ENCODE measurements at regions not wholly inside any gene's neighbourhood (a gene's known extent, or its start where the extent isn't known, plus 50 kb on each side); places are given as distances from the start of the nearest gene placed in this dataset.

DNA sequence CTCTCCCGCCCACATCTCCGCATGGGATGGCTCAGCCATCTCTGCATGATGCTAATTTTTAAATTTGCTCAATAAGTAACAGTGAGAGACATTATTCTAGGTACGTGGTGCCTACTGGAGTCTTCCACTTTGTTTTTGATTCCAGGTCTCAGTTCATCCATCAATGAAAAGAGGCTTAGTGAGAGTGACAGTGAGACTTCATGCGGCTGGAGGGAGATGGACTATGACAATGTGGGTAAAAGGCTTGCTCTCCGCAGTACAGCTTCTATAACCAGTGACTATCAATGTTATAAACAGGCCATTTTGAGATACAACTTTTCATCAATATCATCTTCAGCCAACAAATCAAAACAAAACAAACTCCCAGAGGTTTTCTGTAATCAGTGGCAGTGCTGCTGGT is 563.4 kb upstream of the MKI67 start:
- no peak for DNase-seq

- no peak for DNase-seq
Observed at GRCh38 chr10:128693493-128694131, 567.4 kb upstream of the MKI67 start.

- no peak for DNase-seq
Observed at GRCh38 chr10:128694168-128694850, 568.1 kb upstream of the MKI67 start.

GRCh38 chr10:128694851-128695725 is 568.9 kb upstream of the MKI67 start:
- DNase-seq = no peak

DNA sequence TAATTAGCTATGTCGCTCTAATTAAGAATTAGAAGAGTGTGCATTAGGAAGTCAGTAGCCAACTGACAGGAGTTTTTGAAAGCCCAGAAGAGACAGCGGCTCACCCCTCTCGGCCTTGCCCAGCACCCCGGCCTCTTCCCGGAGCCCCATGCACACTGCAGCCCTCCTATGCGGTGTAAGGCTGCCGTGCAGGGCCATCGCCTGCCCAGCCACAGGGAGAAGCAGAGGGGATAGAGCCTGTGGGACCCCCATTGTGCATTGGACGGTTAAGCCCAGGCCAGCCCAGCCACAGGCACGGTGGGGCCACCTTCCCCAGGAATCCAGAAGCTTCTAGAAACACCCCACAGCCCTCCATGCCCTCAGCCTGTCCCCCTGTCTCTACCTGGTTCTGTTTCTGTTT is 569.7 kb upstream of the MKI67 start:
- no peak for DNase-seq

- DNase-seq = no peak
Observed at GRCh38 chr10:128697437-128697836, 571.2 kb upstream of the MKI67 start.

DNA sequence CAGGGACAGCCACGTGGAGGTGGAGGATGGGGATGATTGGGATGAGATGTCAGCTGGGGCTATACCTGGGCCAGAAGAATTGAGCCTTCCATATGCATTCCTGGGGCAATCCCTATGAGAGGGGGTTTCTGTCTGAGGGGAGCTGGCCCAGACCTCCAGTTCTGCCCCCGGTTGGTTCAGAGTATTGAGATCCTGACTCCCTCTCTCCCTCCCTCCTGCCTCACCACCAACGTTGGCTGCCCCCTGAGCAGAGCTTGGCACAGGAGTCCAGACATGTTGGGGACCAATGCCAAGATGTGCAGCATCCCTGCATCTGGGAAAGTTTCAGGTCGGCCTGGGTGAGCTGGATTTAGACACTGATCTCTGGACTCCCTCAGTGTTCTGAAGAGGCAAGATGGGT is 575.2 kb upstream of the MKI67 start:
- no peak for DNase-seq

DNA sequence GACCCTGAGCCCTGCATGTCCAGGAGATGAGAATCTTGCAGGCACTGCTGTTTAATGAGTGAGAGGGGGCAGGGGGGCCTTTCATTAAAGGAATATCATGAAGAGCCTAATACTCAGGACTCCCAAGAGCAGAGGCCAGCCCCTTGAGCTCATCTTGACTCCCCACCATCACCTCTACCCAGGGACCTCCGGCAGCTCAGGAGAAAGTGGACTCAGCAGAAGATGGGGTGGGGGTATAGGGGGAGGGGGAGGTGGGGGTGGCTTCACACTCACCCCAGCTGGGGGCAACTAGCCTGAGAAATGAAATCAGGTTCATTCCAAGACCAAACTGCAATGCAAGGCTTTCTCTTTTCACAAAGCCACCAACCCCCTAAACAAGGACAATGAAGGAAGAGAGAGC is 575.6 kb upstream of the MKI67 start:
- no peak for DNase-seq

GRCh38 chr10:128704716-128705115 is 578.5 kb upstream of the MKI67 start:
- no peak for DNase-seq

DNA sequence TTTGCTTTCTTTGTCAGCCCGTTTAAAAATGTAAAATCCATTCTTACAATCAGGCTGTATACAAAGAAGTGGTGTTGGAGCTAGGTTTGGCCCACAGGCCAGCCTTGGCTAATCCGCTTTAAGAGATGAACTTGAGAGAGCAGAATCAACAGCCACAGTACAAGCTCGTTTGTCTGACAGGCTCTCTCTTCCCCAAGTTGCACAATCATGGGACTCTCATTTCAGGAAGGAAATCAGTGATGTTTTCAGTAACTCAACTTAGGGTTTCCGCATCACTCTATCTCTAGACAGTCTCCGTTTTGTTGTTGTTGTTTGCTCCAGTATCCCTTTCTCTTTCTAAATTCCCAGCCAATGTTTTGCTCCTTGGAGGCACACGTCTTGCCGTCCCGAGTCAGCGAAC is 582.0 kb upstream of the MKI67 start:
- no peak for DNase-seq

DNA sequence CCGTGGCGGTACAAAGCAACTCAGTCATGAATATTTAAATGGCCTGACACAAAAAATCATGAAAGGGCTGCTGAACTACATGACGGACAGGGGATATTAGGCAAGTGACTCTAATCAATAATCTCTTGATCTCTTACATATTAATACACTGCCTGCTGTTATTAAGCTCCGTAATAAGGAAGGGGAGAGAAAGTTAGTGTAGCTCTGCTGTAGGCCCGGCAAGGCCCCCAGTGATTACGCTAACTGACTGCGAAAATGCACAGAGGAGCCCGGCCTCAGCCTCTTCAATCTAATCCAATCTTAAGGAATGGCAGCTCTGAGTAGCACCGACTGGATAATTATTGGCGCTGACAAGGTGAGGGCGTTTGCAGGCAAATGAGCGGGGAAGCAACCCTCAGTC is 583.5 kb upstream of the MKI67 start:
- no peak for DNase-seq

- DNase-seq = no peak
Observed at GRCh38 chr10:128710098-128710797, 584.0 kb upstream of the MKI67 start.

DNA sequence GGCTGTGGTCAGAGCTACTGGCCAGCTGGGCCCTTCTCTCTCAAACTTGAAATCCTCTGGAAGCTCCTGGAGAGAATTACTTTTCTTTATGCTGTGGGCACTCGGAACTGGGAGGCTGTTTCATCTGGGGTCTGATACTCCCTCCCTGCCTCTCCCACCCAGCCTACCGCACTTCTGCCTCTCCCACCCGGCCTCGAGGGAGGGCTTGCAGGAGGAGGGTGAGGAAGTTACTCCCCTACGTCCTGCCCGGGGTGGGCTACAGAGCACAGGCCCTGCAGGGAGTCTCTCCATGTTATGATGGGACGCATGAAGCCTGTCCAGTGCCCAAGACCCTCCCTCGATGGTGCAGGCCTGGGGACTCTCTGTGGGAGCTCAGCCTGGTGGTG is 584.6 kb upstream of the MKI67 start:
- no peak for DNase-seq

GRCh38 chr10:128711806-128712205 is 585.6 kb upstream of the MKI67 start:
- no peak for DNase-seq

DNA sequence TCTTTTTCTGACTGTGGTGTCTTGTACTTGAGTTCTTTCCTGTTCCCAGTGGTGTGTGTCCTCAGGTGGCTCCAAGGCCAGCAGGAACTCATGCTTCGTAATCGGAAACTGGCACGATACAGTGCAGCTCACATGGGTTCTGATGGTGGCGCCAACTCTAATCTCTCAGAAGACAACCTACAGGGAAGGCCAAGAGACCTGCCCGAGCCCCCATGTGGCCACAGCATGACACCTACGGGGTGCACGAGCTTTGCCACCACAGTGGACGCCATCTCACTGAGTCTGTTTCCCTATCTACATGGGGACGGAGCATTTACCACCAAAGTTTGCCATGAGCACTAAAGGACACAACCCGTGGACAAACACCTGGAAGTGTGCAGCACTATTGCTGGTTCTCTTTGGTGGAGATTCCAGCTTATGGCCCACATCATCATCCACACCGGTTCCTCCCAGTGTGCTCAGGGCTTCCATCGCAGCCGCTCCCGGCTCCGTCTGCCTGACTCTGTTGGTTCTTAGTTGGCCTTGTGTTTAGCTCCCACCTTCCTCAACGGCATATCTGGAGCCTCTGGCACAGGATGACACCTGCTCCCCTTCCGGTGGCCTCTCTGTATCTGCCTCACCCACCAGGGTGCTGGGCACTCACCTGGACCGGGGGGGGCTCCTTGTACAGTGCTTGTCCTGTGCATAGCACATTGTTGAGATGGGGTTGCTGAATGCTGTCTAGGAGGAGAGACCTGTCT is 586.6 kb upstream of the MKI67 start:
- no peak for DNase-seq

GRCh38 chr10:128713471-128713870 is 587.2 kb upstream of the MKI67 start:
- DNase-seq = no peak

- no peak for DNase-seq
Observed at GRCh38 chr10:128713874-128714570, 587.8 kb upstream of the MKI67 start.

GRCh38 chr10:128714644-128715415 is 588.6 kb upstream of the MKI67 start:
- no peak for DNase-seq

DNA sequence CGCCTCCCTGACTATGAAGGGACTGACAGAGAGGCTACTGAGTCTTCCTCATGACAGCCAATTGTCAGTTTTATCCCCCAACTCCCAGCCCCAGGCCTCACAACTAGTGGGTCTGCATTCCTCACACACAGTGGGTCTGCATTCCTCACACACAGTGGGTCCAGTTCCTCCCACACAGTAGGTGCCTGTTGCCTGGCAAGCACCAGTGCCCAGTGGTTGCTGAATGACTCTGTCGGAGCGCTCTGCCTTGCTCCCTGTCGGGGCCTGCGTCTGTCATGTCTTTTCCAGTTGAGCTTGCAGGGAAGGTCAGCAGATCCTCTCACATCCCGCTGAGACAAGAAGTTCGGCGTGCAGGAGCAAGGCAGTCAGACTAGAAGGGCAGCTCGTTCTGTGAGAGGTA is 590.0 kb upstream of the MKI67 start:
- no peak for DNase-seq

DNA sequence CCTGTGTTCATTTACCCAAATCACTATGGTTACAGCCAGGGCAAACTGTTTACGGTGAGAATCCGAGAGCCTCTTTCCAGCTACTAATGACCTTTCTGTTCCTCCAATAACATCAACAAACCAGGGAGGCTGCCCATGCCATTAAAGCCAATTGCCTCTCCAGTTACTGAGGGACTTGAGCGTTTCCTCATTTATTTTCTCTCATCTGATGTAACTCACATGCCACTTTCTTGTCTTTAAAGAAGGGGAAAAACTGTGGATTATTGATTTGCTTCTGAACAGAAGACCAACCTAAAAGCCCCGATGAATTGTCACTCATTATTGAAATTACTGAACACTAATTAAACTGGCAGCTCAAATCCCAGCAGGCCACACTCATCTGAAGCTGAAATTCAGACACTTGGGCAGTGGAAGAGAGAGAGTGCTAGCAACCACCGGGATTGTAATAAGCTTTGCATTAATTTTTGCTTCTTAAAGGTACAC is 595.8 kb upstream of the MKI67 start:
- DNase-seq = no peak

GRCh38 chr10:128722947-128723346 is 596.7 kb upstream of the MKI67 start:
- DNase-seq = no peak

Measured in CD4-positive, alpha-beta T cell treated with Interleukin-17A for 1 hour (primary cell).